ENCODE measurements at regions not wholly inside any gene's neighbourhood (a gene's known extent, or its start where the extent isn't known, plus 50 kb on each side); places are given as distances from the start of the nearest gene placed in this dataset.

DNA sequence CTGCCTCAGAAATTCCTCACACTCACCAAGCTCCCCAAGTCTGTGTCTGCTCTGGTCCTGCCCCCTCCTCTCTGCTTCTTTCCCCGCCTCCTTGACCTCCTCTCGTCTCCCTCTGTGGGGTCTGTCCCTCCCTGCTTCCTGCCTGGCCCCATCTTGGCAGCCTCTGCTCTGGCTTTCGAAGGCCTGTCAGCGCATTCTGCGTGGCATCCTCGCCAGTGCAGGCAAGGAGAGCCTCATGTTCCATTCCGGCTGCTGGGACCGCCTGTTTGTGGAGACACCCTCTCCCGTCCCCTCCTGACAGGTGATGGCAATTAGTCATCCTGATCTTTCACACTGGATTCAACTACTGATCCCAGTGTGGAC lies 51.7 kb upstream of the COL13A1 start:
- H3K27me3 Mint-ChIP-seq (ENCODE audit: unreplicated experiment), result no peaks in the 10 kb centered on the region
- no peak overlapping the region for H3K27ac Mint-ChIP-seq (ENCODE audit: unreplicated experiment)
- H3K4me3 Mint-ChIP-seq (ENCODE audit: unreplicated experiment), result no peak overlapping the region
- H3K9me3 Mint-ChIP-seq (ENCODE audit: unreplicated experiment), result no peaks in the 10 kb centered on the region
- TF ChIP-seq, protein P1, sequence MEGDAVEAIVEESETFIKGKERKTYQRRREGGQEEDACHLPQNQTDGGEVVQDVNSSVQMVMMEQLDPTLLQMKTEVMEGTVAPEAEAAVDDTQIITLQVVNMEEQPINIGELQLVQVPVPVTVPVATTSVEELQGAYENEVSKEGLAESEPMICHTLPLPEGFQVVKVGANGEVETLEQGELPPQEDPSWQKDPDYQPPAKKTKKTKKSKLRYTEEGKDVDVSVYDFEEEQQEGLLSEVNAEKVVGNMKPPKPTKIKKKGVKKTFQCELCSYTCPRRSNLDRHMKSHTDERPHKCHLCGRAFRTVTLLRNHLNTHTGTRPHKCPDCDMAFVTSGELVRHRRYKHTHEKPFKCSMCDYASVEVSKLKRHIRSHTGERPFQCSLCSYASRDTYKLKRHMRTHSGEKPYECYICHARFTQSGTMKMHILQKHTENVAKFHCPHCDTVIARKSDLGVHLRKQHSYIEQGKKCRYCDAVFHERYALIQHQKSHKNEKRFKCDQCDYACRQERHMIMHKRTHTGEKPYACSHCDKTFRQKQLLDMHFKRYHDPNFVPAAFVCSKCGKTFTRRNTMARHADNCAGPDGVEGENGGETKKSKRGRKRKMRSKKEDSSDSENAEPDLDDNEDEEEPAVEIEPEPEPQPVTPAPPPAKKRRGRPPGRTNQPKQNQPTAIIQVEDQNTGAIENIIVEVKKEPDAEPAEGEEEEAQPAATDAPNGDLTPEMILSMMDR (IDR thresholded peaks at IDR 0.05), result no peak
- DNase-seq (ENCODE audit: extremely low spot score, unreplicated experiment), result no peak
- H3K36me3 Mint-ChIP-seq (ENCODE audit: unreplicated experiment), result no peaks in the 10 kb centered on the region
- peaks cover 35% of the 10 kb centered on the region for H3K4me1 Mint-ChIP-seq (ENCODE audit: unreplicated experiment)

DNA sequence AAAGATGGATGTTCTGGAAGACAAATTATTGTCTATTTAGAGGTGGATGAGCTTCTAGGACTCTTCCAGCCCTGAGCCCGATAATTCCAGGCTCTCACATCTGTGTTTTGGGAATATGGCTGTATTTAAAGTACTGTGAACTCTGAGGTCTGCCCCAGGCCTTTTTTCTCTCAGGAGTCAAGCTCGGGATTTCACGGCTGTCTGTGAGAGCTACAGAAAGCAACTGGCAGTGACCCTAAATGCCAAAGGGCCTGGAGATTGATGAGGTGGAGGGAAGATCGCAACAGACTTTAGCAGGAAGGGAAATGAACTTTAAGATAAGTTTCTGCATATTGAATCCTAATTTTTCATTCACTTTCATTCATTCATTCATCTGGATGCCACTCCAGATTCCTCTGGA lies 51.0 kb upstream of the COL13A1 start:
- no peak for DNase-seq (ENCODE audit: extremely low spot score, unreplicated experiment)
- TF ChIP-seq, protein P1 (IDR thresholded peaks at IDR 0.05), result no peak
- Mint-ChIP-seq H3K27me3 (ENCODE audit: unreplicated experiment) (no peaks in the 10 kb centered on the region), H3K36me3 (ENCODE audit: unreplicated experiment) (no peaks in the 10 kb centered on the region), H3K4me3 (ENCODE audit: unreplicated experiment) (no peak overlapping the region), H3K9me3 (ENCODE audit: unreplicated experiment) (no peaks in the 10 kb centered on the region), H3K4me1 (ENCODE audit: unreplicated experiment) (peaks cover 37% of the 10 kb centered on the region), H3K27ac (ENCODE audit: unreplicated experiment) (no peak overlapping the region)

DNA sequence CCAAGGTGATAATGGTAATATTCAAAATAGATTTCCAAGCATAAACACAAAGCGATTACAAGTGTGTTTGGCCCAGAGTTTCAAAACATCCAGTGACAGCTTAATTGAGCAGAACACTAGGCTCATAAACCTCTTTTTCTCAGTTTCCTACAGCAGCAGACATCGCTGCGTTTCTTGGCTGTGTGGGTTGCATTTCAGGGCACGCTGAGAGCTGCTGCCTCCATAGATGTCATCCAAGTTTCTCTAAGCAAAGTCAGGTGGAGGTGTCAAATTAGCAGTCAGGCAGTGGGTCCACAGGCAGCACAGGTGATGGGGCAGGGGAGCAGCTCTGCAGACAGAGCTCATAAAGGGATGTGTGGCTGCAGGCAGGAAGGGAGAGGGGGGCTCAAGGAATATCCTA lies 50.5 kb upstream of the COL13A1 start:
- no peak for DNase-seq (ENCODE audit: extremely low spot score, unreplicated experiment)
- Mint-ChIP-seq H3K27ac (ENCODE audit: unreplicated experiment) (no peak overlapping the region), H3K4me1 (ENCODE audit: unreplicated experiment) (peaks cover 34% of the 10 kb centered on the region), H3K27me3 (ENCODE audit: unreplicated experiment) (no peaks in the 10 kb centered on the region), H3K9me3 (ENCODE audit: unreplicated experiment) (no peaks in the 10 kb centered on the region), H3K36me3 (ENCODE audit: unreplicated experiment) (no peaks in the 10 kb centered on the region), H3K4me3 (ENCODE audit: unreplicated experiment) (no peak overlapping the region)
- TF ChIP-seq, protein P1 (IDR thresholded peaks at IDR 0.05), result no peak

All from osteocyte (in vitro differentiated cells).